PC-9 (cell line): ENCODE measurements at regions not wholly inside any gene's neighbourhood (a gene's known extent, or its start where the extent isn't known, plus 50 kb on each side); places are given as distances from the start of the nearest gene placed in this dataset.

Experiments used
- EZH2 ChIP-seq: fragments of 200-600 bp; sonication (generic); IDR thresholded peaks from 2 replicates; pipeline ENCODE4 v1.8.0; 2017; ENCODE audit warnings: antibody characterized with exemption, low read depth
- TF ChIP-seq, protein P1 (sequence below): fragments of 200-600 bp; sonication (generic); conservative IDR thresholded peaks from 2 replicates; pipeline ENCODE4 v1.6.1; 2017; ENCODE audit warnings: mixed run types, antibody characterized with exemption, mild to moderate bottlenecking, moderate library complexity

DNA sequence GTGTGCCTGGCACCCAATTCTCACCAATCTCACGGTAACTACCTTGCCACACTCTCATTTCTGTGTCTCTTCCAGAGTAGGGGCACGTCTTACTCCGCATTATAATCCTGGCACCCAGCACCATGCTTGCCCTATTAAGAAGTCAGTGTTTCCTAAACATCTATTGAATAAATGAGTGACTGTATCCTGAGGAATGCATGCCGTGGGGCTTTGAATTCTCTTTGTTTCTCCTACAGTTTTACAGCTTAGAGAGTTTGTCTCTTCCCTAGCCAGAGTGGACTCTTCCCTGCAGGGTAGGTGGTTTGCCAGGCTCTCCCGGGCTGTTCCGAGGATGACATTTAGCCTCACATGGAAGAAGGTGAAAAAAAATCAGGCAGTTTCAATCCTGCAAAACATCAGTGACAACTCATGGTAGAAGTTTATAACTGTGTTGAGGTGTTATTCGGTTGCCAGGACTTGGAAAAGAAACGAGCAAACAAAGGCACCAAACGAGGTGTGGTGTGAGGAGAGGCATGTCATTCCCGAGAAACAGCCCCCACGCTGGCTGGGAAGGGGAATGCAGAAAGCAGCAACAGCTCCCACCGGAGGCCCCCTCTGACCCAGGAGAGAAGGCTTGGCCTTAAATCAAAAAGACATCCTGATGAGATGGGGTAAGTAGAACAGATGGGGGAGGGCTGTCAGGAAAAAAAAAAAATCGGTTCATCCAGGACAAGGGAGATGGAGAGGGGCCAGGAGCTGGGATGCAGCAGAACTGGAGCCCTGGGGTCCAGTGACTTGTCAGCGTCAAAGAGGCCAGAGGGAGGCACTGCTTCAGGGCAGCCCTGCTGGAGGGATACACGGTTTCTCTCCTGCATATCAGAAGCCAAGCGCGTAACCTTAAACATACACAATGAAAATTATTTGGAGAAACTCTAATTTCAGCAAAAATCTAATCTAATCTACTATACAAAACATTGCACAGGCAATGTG lies 168.4 kb upstream of the ARRDC4 start:
- TF ChIP-seq, protein P1, sequence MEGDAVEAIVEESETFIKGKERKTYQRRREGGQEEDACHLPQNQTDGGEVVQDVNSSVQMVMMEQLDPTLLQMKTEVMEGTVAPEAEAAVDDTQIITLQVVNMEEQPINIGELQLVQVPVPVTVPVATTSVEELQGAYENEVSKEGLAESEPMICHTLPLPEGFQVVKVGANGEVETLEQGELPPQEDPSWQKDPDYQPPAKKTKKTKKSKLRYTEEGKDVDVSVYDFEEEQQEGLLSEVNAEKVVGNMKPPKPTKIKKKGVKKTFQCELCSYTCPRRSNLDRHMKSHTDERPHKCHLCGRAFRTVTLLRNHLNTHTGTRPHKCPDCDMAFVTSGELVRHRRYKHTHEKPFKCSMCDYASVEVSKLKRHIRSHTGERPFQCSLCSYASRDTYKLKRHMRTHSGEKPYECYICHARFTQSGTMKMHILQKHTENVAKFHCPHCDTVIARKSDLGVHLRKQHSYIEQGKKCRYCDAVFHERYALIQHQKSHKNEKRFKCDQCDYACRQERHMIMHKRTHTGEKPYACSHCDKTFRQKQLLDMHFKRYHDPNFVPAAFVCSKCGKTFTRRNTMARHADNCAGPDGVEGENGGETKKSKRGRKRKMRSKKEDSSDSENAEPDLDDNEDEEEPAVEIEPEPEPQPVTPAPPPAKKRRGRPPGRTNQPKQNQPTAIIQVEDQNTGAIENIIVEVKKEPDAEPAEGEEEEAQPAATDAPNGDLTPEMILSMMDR, result no peak
- TF ChIP-seq EZH2, result no peak
